Stimulated activated CD8-positive, alpha-beta memory T cell treated with anti-CD3 and anti-CD28 coated beads, Interleukin-12 subunit alpha, Interleukin-12 subunit beta, amount 100 ng/mL, for 4 hours (primary cell): ENCODE measurements at regions not wholly inside any gene's neighbourhood (a gene's known extent, or its start where the extent isn't known, plus 50 kb on each side); places are given as distances from the start of the nearest gene placed in this dataset.

Experiments
- DNase-seq: peaks from one replicate; pipeline ENCODE4 v3.0.0-alpha.2; 2020; ENCODE audit warnings: low read depth

DNA sequence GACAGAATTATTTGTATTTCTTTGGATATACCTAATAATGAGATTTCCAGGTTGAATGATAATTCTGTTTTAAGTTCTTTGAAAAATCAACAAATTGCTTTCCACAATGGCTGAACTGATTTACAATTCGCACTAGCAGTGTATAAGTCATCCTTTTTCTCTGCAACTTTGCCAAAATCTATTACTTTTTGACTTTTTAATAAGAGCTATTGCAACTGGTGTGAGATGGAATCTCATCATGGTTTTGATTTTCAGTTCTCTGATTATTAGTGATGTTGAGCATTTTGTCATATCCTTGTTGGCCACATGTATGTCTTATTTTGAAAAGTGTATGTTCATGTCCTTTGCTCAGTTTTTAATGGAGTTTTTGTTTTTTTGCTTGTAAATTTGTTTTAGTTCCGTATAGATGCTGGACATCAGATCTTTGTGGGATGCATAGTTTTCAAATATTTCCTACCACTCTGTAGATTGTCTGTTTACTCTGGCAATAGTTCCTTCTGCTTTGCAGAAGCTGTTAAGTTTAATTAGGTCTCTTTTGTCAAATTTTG lies 409.8 kb upstream of the CITED2 start:
- no peak for DNase-seq

DNA sequence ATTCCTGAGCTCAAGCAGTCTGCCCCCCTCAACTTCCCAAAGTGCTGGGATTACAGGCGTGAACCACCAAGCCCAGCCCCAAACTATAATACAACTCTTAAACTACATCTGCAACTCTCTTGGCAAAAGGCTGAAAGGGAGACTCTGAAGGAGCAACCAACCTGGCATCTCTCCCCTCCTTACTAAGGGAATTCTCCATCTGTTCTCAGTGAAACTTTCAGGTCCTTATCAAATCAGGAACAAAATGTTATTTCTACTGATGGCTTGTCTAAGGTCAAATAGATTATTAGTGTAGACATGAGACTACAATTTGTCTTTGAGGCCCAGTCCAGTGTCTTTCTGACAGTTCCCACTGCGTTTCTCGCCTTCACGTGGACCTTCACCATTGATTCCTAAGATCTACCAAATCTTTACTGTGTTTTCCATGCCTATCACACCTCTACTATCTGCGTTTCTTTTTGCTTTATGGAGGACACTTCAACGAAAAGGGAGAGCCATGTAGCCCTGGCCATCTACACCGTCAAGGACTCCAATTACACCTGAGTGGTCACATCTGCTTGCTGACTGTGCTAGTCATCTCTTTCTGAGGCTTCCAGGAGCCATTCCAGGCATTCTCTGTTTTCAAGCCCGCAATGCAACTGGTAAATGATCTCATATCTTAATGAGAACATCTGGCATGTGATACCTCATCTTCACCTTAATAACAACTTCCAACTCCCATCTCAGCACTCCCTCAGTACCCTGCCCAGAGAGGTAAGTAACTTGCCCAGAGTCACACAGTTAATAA lies 405.7 kb upstream of the CITED2 start:
- no peak for DNase-seq

DNA sequence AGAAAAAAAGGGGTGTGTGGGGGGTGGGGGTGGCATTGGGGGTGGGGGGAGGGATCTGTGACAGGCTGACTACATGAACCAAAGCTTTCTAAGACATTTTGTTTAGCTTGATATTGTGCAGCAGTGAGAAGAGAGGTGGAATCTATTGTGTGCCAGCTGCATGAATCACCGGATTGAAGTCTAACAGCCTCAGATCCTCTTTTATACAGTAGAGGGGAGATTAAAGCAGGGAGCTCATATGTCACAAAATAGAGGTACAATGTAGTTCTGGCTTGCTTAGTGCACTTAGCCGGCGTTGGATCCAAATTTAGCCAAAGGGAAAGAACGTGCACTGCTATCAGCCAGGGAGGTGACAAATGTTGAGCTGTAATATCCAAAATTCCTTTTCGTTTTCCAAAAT lies 404.2 kb upstream of the CITED2 start:
- DNase-seq = no peak

DNA sequence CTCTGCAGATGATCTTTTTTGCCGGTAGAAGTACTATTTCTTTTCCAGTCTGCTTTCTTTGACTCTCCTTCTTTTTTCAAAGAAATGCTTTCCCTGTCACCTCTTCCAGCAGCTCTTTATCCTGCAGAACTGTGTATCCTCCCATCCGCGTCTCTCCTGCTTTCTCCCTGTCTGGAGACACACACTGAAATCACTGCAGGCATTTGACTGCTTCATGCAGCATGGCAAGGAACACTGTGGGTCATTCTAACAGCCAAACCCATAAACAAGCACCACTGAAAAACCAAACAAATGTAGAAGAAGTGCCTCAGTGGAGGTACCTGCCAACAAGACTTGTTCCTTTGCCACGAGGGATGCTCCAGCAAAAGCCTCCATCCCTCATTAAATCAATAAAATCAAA lies 403.7 kb upstream of the CITED2 start:
- no peak for DNase-seq

DNA sequence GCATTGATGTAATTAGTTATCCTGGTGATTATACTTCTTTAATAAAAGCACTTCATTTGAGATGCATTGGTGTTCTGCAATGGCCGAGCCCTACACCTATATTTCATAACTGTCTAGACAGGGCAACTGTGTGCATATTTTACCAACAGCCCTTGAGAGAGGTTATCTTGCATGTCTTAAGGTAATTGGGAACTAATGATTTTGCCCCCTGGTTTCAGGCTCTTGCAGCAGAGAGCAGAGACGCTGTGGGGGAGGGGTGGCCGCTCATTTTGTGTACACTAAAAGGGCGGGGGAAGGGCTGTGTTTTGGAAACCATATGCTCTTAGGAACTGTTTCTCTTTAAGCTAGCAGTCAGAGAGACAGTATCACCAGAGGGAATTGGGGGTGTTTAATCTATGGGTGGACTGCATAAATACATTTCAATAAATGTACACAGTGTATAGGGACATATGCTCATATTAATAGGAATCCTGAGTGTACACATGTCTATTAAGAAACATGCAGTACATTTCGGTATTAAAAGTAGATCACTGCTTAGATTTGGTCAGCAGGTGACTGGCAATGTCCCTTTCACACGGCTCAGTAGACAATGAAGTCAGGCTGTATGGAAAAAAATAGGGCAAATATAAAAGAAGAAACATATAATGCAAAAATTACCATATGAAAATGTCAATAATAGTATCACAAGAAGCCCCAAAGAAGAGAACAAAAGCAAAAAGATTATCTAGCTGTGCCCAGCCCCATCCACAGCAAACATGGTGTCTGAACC lies 402.9 kb upstream of the CITED2 start:
- no peak for DNase-seq

DNA sequence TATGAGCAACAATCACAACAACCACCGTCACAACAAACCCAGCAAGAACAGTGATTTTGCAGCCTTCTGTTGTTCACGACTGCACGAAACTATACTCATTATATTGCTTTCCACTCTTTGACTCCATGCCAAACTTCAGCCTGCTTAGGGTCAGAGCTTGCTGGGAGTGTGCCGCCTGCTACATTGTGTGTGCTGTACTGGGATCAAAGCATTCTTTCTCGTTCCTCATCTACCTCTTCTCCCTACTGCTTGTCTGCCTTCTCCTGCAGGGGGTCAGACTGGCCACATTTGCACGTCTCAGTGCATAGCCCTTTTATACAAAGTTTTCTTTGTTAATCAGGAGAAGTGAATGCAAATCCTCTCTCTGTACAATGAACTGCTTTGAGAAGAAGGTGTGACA lies 401.6 kb upstream of the CITED2 start:
- no peak for DNase-seq

DNA sequence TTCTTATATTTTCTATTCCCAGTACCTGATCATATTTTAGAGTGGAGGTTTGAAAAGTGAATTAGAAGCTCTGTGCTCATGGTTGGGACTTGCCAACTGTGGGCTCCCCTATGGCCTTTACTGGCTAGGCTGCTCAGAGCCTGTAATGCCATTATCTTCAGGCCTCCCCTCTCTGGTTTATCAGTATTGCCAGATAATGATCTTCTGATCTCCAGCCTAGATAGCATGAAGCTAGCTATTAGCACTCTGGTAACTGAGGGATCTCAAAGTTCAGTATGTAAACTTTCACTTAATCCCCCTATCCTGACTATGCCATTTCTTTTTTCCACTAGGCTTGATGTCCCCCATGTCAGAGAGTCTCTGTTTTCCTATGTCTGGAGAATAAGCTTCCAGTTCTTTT lies 393.7 kb upstream of the CITED2 start:
- DNase-seq = no peak

DNA sequence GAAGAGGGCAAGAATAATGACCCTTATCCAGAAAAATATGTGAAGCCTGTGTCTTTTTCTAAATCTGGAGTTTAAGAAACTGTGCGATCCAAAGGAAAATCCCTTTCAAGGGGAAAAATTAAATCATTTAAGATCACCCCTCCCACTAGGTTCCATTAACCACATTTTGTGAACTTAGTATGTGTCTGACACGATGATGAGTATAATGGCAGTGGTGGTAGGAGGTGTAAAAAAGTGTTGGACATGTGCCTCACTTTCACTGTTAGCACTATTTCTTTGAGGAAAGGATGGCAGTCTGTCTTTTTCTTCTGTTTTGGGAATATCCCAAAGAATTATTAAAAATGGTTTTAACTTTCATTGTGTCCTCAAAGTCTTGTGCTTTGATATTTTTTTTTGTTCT lies 392.3 kb upstream of the CITED2 start:
- DNase-seq = no peak

DNA sequence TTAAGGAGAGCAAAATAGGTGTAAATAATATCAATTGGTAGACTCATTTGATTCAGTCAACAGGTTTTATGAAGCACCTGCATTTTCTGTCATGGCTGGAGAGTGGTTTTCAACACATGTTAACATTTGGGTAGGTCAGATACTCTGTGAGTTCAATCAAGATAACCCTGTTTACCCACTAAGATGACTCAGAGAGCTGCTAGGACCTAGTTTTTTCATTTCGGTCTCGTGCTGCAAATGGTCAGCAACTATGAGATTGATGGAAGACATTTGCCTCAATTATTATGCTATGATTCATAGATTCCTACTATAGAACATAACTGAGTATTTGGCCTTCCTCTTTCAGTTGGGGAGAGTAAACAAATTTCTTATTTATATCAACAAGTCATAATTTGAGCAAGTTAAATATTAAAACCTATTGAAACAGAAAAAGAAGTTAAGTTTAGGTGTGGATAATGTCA lies 391.4 kb upstream of the CITED2 start:
- DNase-seq = no peak

DNA sequence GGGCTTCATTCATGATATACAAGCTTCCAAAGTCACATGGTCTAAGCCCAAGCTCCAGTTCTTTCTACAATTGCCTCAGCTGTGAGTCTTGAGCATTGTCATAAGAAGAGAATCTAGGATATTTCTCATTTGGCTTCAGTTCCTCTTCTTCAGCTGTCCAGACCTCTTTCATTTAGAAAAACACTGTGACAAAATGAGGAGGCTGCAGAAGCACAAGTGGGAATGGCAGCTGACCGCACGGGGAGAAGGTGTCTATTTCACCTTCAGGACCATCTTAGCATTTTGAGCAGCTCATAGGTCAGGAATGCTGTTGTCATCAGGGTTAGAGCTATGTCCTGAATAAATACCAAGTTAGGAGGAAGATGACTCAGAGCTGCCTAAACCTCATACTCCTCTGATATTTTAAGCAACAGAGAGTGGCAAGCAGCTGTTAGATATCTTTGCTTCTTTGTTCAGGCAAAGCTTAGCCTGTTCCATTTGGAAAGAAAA lies 390.1 kb upstream of the CITED2 start:
- DNase-seq = no peak

DNA sequence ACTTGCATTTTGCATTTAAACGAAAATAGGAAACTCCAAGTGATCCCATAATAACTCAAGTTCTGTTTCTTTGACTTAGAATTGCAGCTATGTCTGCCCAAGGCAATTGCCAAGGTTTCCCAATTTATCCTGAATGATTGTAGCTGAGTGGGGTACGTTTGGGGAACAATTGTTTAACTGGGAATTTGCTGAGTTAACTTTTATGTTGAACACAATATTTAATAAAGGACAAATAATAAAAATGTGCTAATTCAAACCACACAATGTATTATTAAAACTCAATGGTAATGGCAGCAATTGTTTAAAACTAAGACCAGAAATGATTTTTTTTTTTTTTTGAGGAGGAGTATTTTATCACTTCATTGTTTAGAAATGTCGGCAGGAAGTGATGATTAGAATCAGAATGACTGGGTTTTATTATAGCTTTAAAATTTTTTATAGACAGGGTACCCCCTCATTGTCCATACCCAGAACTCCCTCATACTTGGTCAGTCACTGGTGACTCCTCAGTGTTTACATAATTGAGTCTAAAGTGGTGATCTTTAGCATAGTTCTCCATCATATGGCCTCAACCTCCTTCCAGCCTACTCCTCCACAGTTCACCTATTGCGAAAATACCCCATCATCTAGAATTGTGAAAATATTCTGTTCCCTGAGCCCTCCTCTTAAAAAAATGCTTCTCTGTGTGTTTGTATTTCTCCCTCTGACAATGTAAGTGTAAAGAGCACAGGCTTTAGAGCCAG lies 389.2 kb upstream of the CITED2 start:
- DNase-seq = no peak

DNA sequence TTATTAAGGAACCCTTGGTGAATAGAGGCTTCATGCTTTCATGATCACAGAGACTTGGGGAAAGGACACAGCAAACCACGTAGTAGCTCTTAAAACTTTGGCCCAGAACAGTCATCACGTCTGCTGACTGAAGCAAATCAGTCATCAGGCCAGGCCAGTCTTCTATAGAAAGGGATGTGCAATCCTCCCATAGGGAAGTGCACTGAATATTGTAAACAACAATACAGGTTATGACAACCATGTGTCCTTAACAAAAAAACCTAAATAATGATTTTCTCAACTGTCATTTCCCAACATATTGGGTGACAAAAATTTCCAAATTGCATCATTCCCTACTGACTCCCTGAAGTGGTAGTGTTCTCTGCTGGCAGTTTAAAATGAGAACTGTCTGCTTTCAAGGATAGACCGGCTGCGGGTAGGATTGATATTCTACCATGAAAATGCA lies 388.2 kb upstream of the CITED2 start:
- no peak for DNase-seq

DNA sequence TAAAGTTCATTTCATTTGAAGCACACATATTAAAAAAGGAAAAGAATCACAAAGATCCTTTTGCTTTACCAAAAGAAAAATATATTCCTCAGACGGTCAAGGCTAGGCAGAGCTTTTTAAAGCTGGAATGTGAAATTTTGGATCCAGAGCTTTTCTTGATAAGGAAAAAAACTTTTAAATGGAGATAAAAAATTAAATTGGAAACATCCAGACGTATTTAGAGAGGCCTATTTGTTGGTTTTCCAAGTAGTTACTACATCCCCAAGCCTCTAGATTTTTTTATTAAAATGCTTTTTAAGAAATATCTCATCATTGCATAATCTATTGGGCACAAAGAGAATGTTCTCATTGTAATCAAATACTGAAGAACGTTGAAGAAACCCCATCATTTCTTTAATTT lies 385.7 kb upstream of the CITED2 start:
- DNase-seq = no peak

DNA sequence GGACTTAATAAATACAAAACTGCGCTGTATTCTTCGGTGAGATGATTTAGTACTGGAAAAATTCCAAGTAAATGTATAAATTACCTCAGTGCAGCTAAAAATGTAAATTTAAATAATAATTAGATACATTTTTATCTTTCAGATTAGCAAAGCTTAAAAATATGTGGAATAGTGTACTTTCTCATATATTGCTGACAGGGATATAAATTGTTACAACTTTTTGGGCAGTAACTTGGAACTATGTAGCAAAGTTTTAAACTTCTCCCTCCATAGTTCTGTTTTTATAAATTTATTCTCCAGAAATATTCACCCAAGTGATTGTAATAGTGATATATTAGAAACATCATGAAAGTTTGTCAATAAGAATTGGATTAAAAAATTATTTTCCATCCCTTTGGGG lies 384.6 kb upstream of the CITED2 start:
- DNase-seq = no peak

DNA sequence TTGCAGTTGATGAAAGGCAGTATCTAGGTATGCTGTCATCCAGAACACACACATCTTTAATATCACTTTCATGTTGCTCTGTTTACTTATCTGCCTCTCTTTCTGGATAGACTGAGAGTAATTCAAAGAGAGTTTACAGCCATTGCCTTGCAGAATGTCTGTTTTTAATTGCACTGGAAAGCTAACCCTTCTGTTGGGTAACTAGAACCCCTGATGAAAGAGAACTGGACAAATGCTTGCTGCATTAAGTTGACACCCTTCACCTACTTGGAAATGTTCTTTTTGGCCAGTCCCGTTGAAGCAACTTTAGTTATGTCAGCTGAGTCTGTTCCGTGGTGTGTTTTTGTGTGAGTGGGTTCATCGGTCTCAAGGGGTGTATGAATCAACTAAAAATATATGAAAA lies 383.8 kb upstream of the CITED2 start:
- no peak for DNase-seq

DNA sequence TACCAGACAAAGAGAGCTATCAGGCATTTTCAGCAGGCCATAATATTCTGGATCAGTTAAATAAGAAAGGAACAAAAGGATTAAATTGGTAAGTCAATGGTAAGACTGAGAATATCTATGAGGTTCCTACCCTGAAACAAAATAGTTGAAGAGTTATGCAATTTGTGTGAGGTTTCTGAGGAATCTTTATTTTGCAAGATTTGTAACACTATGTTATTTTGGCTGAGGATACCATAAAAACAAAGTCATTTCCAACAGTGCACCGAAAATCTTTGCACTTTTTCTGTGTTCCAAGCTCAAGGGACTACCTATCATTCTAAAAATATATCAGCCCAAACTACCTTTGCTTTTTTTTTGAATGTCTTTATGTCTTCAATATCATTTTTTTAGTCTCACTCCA lies 383.3 kb upstream of the CITED2 start:
- no peak for DNase-seq

DNA sequence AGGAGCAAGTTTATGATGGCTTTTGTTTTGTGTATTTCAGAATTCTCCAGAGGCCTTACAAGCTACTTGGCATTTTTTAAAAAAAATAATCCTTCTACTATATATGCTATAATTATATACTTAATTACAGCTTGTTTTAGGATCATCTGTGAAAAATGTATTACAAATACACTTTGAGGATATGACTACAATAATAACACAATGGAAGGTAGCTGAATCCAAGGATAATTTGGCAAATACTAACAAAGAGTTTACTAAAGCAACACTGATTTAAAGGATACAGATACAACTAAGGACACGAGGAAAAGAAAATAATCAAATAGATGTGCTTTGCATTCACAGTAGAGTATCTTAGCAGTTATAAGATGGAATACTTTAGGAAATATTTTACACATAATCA lies 381.9 kb upstream of the CITED2 start:
- no peak for DNase-seq

DNA sequence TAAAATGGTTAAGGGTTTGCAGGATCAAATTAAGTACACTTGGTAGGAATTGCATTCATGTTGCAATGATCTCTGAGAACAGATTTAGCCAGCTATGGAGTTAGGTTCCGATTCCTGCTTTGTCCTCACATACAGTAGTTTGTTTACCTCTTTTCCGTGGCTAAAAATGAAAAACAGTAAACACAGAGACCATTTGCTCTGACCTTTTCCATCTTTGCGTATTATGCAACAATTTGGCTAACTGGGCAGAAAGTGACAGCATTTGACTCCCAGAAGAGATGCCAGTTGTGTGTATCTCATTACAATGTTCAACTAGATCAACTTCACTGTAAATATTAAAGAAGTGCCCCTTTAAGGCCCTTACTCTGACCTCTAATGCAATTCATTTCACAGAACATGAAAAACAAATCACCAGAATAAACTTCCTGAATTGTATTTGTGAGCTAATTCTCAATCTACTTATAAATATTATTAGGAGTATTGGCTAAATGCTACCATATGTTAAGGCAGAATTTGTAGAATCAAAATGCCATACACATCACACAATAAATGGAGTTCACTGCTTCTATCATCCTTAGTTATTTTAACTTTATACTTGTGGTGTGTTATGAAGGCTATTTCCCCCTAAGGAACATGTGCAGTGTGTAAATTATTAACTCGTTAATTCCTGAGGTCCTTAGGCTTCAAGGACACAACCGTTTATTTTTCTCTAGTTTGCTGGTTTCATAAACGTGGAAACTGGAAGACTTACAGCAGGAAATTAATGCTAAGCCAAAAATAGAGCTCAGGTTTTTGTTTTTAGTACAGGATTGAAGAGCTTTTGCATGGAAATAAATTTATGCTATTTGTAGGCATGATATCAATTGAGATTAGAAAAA lies 380.7 kb upstream of the CITED2 start:
- no peak for DNase-seq

DNA sequence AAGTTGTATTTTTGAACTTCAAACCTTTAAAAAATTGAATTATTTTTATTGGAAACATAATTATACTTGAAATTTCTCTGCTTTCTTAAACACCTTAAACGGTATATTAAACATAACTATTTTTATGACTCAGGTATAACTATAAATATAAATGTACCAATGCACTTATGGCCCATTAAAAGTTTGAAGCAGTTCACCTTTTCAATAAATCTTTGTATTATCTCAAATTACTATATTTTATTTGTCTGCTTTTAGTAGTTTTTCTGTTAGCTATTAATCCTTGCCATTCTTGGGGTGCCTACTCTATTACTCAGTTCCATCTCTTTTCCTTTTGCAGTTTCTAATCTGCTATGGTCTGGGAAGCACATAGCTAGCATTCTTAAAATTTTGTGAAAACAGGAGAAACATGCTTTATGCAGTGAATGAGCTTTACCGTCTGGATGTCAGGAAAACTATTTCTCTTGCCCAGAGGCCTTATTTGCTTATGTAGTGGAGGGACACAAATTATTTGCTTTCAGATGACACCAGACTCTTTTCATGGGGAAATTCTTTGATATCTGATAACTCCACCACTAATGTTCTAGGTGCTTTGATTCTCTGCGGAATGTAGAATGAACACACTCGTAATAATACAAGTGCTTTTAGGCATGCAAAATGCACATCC lies 378.9 kb upstream of the CITED2 start:
- DNase-seq = no peak

DNA sequence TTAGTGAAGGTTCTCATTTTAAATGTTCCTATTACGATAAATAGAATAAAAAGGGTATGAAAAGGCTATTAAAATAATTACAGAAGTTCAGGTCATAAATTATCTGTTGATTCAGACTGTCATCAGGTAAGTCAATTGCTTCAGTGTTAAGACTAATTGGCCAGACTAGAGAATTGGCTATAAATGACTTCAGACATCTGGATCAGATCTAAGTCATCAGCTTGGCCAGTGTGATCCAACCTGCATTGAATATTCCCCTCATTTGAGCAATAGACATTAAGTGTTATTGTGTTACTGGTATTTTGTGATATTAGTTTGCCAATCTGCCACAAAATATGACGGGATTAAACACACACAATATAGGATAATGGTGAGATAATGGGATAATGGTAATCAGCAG lies 377.6 kb upstream of the CITED2 start:
- no peak for DNase-seq

DNA sequence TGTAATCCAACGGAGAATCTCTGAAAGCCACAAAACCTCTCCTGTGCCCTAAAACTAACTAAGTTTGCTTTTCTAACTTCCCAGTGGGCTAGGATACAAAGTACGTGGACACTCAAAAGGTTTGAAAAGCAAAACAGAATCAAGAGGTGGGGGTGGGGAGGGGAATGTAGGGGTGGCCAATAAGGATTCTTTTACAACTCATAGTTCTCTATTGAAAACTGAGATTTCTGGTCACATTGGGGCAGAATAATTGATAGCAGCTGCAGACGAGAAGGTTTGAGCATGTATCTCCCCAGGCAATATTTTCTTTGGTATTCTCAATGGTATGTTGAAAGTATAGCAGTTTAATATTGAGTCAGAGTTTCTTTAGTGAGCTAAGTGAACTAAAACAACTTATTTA lies 376.7 kb upstream of the CITED2 start:
- no peak for DNase-seq
